WTC11 (cell line): ENCODE measurements at regions not wholly inside any gene's neighbourhood (a gene's known extent, or its start where the extent isn't known, plus 50 kb on each side); places are given as distances from the start of the nearest gene placed in this dataset.
A peak's percentile ranks its signal among the peaks of the same experiment; 100 is the strongest.

ENCODE experiments used
- ATF6 ChIP-seq: sonication (generic); formaldehyde crosslinking; IDR thresholded peaks from 2 replicates; pipeline ENCODE4 v1.8.1; 2023; ENCODE audit warnings: mild to moderate bottlenecking, missing genetic modification reagents
- CBFB ChIP-seq: sonication (generic); formaldehyde crosslinking; IDR thresholded peaks from 2 replicates; pipeline ENCODE4 v1.8.1; 2022; ENCODE audit warnings: mild to moderate bottlenecking, low read depth, missing genetic modification reagents
- CREM ChIP-seq: sonication (generic); formaldehyde crosslinking; IDR thresholded peaks from 2 replicates; pipeline ENCODE4 v1.8.1; 2022; ENCODE audit warnings: mild to moderate bottlenecking, missing genetic modification reagents, moderate library complexity
- CTCF ChIP-seq: fragments of 200-600 bp; IDR thresholded peaks from 2 replicates; pipeline ENCODE4 v1.8.0; 2022; ENCODE audit warnings: antibody characterized with exemption
- FOXP4 ChIP-seq: sonication (generic); formaldehyde crosslinking; IDR thresholded peaks from 2 replicates; pipeline ENCODE4 v1.8.0; 2022; ENCODE audit warnings: mild to moderate bottlenecking, missing genetic modification reagents
- GABPB1 ChIP-seq: sonication (generic); formaldehyde crosslinking; IDR thresholded peaks from 2 replicates; pipeline ENCODE4 v1.8.1; 2023; ENCODE audit warnings: mild to moderate bottlenecking, missing genetic modification reagents
- HMGXB4 ChIP-seq: sonication (generic); formaldehyde crosslinking; IDR thresholded peaks from 2 replicates; pipeline ENCODE4 v1.8.1; 2023; ENCODE audit warnings: mild to moderate bottlenecking, moderate library complexity, missing genetic modification reagents
- MAX ChIP-seq: sonication (generic); formaldehyde crosslinking; IDR thresholded peaks from 2 replicates; pipeline ENCODE4 v1.8.0; 2022; ENCODE audit warnings: mild to moderate bottlenecking, missing genetic modification reagents
- ZNF425 ChIP-seq: fragments of 250-450 bp; sonication (Bioruptor Pico); conservative IDR thresholded peaks from 2 replicates; pipeline ENCODE4 v1.9.0; 2021; ENCODE audit warnings: mild to moderate bottlenecking

GRCh38 chr13:76473552-76474134, 412.6 kb downstream of the KCTD12 start:
- TF ChIP-seq MAX (CRISPR knock-in tag) (no peak), CTCF (peak; percentile 77), CBFB (no peak), ZNF425 (CRISPR knock-in tag) (no peak), GABPB1 (CRISPR knock-in tag) (no peak), CREM (CRISPR knock-in tag) (no peak), FOXP4 (CRISPR knock-in tag) (no peak), HMGXB4 (CRISPR knock-in tag) (no peak), ATF6 (no peak)
